ENCODE measurements at regions not wholly inside any gene's neighbourhood (a gene's known extent, or its start where the extent isn't known, plus 50 kb on each side); places are given as distances from the start of the nearest gene placed in this dataset.
A peak's percentile ranks its signal among the peaks of the same experiment; 100 is the strongest.

DNA sequence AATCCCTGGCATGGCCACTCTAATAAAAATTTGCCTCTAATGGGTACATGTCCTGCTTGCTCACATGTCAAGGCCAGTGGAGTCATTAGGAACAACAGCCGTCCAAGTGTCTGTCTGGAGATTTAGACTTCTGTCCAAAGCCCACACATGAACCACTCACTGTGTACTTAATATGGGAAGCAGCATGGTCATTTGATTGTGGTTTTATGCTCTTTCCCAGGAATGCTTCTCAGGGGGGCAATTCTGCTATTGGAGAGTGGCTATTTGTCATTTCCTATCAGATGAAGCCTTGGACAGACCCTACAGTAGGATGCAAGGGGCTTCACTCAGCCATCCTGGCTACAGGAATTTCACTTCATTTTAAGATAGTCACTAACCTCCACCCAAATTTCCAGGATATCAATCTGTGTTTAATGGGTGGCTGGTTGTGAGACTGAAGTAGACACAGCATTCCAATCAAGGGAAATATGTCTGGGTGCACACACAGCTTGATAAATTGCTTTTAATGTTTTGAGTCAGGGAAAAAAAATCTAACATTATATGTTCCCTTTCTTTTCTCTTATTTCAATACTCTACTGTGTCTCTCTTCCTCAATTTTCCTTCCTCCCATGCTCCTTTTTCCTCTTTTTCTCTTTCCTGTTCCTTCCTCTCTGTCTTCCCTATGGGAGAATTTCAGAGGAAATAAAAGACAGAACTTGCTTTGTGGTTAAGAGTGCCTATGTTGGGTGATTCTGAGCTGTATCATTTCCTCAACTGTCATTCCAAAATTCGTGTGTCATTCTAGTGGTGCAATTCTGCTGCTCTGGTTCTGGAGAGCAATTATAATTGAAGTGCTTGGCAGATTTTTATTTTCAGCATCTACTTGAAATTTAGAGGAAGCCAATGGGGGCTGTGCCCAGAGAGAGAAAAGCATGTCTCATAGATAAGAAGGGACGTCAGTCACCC, 320.1 kb downstream of the OSR1 start:
- Histone ChIP-seq H3K36me3 (ENCODE audit: low read depth) (no peaks in the 10 kb centered on the region), H3K79me2 (ENCODE audit: insufficient read depth) (no peaks in the 10 kb centered on the region), H4K20me1 (ENCODE audit: insufficient read depth) (no peaks in the 10 kb centered on the region), H3K27ac (peak overlapping the region; percentile 84), H3K27me3 (replicated peaks; ENCODE audit: insufficient read depth) (no peaks in the 10 kb centered on the region), H3F3A (ENCODE audit: insufficient read depth) (peaks cover 27% of the 10 kb centered on the region), H3K4me3 (peak overlapping the region; percentile 33), H3K9ac (peak overlapping the region; percentile 23), H3K4me1 (ENCODE audit: insufficient read depth) (peaks cover 31% of the 10 kb centered on the region), H3K4me2 (ENCODE audit: unreplicated experiment) (peak overlapping the region; percentile 80), H3K9me2 (ENCODE audit: insufficient read depth) (no peaks in the 10 kb centered on the region), H2AFZ (no peak overlapping the region), H3K9me3 (ENCODE audit: low read depth) (no peaks in the 10 kb centered on the region)
- TF ChIP-seq EZH2phosphoT487 (IDR thresholded peaks at IDR 0.05; ENCODE audit: insufficient read depth, low read depth), result no peak
- no peak for TF ChIP-seq EZH2 (IDR thresholded peaks at IDR 0.05; ENCODE audit: insufficient read depth, poor library complexity, severe bottlenecking)
- 1 to 2% methylated on average over 3 of the region's 3 CpGs for WGBS, 2 experiments (ENCODE audit: low coverage in 1 of 2, low lambda C conversion rate in 2 of 2, missing lambda C conversion rate in 2 of 2)
- in situ Hi-C loops (cut with MboI), result no loop called here
- DNase-seq, result peak; percentile 88

DNA sequence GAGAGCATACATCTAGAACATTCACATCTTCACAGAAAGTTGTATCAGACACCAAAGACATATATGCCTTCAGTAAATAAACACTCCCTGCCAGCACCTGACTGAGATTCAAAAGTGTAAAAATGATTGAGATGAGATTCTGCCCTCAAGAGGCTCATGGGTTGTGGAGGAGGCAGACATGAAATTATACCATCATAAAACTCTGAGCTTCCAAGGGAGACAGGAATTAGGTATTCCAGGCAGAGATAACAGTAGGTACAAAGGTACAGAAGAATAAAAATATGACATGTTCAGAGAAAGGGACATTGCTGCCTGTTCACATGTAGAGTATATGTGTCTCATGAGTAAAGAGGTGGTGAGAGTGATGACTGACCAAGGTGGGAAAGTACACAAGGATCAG, 322.3 kb downstream of the OSR1 start:
- peaks cover 43% of the 10 kb centered on the region for H3K4me1 ChIP-seq (ENCODE audit: insufficient read depth)
- 0 out of 2 replicates have a peak, but pooled peaks cover 7% of the 10 kb centered on the region for H3K9me2 ChIP-seq (ENCODE audit: insufficient read depth)
- no peak overlapping the region for H3K27ac ChIP-seq
- no peaks in the 10 kb centered on the region for H3K27me3 ChIP-seq (replicated peaks; ENCODE audit: insufficient read depth)
- H3K9ac ChIP-seq, result no peak overlapping the region
- in situ Hi-C loops (cut with MboI), result no loop called here
- peaks cover 27% of the 10 kb centered on the region for H3F3A ChIP-seq (ENCODE audit: insufficient read depth)
- no peak overlapping the region for H3K4me2 ChIP-seq (ENCODE audit: unreplicated experiment)
- H3K79me2 ChIP-seq (ENCODE audit: insufficient read depth), result no peaks in the 10 kb centered on the region
- H3K4me3 ChIP-seq, result no peak overlapping the region
- no peaks in the 10 kb centered on the region for H4K20me1 ChIP-seq (ENCODE audit: insufficient read depth)
- no peak for TF ChIP-seq EZH2phosphoT487 (IDR thresholded peaks at IDR 0.05; ENCODE audit: insufficient read depth, low read depth)
- TF ChIP-seq EZH2 (IDR thresholded peaks at IDR 0.05; ENCODE audit: insufficient read depth, poor library complexity, severe bottlenecking), result no peak
- no peaks in the 10 kb centered on the region for H3K9me3 ChIP-seq (ENCODE audit: low read depth)
- H2AFZ ChIP-seq, result no peak overlapping the region
- H3K36me3 ChIP-seq (ENCODE audit: low read depth), result no peaks in the 10 kb centered on the region
- no peak for DNase-seq

DNA sequence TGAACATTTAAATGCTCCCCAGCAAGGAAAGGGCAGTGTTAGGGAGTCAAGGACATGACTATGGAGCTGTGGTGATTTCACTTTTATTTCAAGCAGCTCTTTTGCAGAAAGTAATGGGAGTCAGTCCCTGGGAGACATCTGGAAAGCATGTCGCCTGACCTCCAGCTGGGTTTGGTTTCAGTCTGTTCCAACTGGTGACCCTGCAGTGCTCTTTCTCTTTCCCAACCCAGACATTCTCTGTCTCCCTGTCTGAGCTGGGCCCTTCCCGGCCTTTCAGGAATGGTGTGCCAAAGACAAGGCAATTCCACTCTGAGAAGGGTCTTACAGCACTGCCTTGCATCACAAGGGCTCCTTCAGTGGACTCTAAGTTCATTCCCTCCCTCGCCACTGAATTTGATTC, 323.2 kb downstream of the OSR1 start:
- no peak overlapping the region for H3K9ac ChIP-seq
- H3K4me3 ChIP-seq, result no peak overlapping the region
- H3K4me2 ChIP-seq (ENCODE audit: unreplicated experiment), result no peak overlapping the region
- no peaks in the 10 kb centered on the region for H3K79me2 ChIP-seq (ENCODE audit: insufficient read depth)
- H3K36me3 ChIP-seq (ENCODE audit: low read depth), result no peaks in the 10 kb centered on the region
- DNase-seq, result peak; percentile 50
- no peaks in the 10 kb centered on the region for H4K20me1 ChIP-seq (ENCODE audit: insufficient read depth)
- peaks cover 43% of the 10 kb centered on the region for H3K4me1 ChIP-seq (ENCODE audit: insufficient read depth)
- peaks cover 27% of the 10 kb centered on the region for H3F3A ChIP-seq (ENCODE audit: insufficient read depth)
- TF ChIP-seq EZH2phosphoT487 (IDR thresholded peaks at IDR 0.05; ENCODE audit: insufficient read depth, low read depth) (no peak), EZH2 (IDR thresholded peaks at IDR 0.05; ENCODE audit: insufficient read depth, poor library complexity, severe bottlenecking) (no peak)
- no peak overlapping the region for H3K27ac ChIP-seq
- 0 out of 2 replicates have a peak, but pooled peaks cover 7% of the 10 kb centered on the region for H3K9me2 ChIP-seq (ENCODE audit: insufficient read depth)
- H3K9me3 ChIP-seq (ENCODE audit: low read depth), result no peaks in the 10 kb centered on the region
- H3K27me3 ChIP-seq (replicated peaks; ENCODE audit: insufficient read depth), result no peaks in the 10 kb centered on the region
- no peak overlapping the region for H2AFZ ChIP-seq
- in situ Hi-C loops (cut with MboI), result no loop called here
- WGBS, 2 experiments (ENCODE audit: low coverage in 1 of 2, low lambda C conversion rate in 2 of 2, missing lambda C conversion rate in 2 of 2), result 60 to 74% methylated on average over 3 of the region's 3 CpGs

DNA sequence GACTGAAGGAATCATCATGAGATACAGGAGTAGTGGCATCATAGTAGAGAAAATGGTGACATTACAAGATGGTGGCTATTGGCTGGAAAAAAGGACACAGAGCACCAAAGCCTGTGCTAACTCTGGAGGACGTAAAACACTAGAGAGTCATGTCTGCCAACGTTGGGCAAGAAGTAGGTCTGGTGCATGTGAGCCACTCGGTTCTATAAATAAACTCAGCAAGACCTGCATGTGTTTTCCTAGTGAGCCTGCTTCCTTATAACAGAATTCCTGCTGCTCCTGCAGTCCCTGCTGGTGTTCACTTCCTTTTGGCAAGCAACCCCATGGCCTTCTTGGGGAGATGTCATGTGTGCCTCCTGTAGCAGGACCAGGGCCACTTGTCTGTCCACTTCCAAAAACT, 325.2 kb downstream of the OSR1 start:
- DNase-seq, result no peak
- Histone ChIP-seq H3K9ac (no peak overlapping the region), H3K27ac (no peak overlapping the region), H3K4me1 (ENCODE audit: insufficient read depth) (peaks cover 27% of the 10 kb centered on the region), H3K27me3 (replicated peaks; ENCODE audit: insufficient read depth) (no peaks in the 10 kb centered on the region), H3K9me2 (ENCODE audit: insufficient read depth) (0 out of 2 replicates have a peak, but pooled peaks cover 7% of the 10 kb centered on the region), H4K20me1 (ENCODE audit: insufficient read depth) (no peaks in the 10 kb centered on the region), H3K4me2 (ENCODE audit: unreplicated experiment) (no peak overlapping the region), H3K9me3 (ENCODE audit: low read depth) (no peaks in the 10 kb centered on the region), H3K79me2 (ENCODE audit: insufficient read depth) (no peaks in the 10 kb centered on the region), H2AFZ (no peak overlapping the region), H3K36me3 (ENCODE audit: low read depth) (no peaks in the 10 kb centered on the region), H3F3A (ENCODE audit: insufficient read depth) (peaks cover 13% of the 10 kb centered on the region), H3K4me3 (no peak overlapping the region)
- in situ Hi-C loops (cut with MboI), result no loop called here
- TF ChIP-seq EZH2phosphoT487 (IDR thresholded peaks at IDR 0.05; ENCODE audit: insufficient read depth, low read depth), result no peak
- no peak for TF ChIP-seq EZH2 (IDR thresholded peaks at IDR 0.05; ENCODE audit: insufficient read depth, poor library complexity, severe bottlenecking)
- 67 to 71% methylated on average over 3 of the region's 3 CpGs for WGBS, 2 experiments (ENCODE audit: low coverage in 1 of 2, low lambda C conversion rate in 2 of 2, missing lambda C conversion rate in 2 of 2)
